ENCODE measurements at regions not wholly inside any gene's neighbourhood (a gene's known extent, or its start where the extent isn't known, plus 50 kb on each side); places are given as distances from the start of the nearest gene placed in this dataset.

DNA sequence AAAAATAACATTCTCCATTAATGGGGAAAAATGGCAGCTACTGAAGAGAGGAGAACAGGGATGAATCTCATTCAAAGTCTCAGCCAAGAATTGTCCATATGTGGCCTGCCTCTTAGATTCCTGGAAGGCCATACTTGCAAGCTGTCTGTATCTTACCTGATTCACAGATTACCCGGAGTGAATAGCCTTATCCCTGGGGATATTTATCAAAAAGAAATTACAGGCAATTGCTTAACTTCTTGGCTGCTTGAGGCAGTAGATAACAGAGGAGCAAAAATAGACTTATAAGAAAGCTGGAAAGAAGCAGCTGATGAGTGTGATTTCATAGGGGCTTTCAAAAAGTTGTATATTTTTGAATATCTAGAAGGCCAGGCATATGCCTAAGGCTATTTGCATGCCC is 68.8 kb upstream of the PPP1R2C start:
- no peaks in the 10 kb centered on the region for H3K4me1 Mint-ChIP-seq (ENCODE audit: unreplicated experiment)
- no peaks in the 10 kb centered on the region for H3K36me3 Mint-ChIP-seq (ENCODE audit: unreplicated experiment)
- H3K27me3 Mint-ChIP-seq (ENCODE audit: unreplicated experiment) = no peaks in the 10 kb centered on the region
- H3K4me3 Mint-ChIP-seq (ENCODE audit: unreplicated experiment) = no peak overlapping the region
- DNase-seq (ENCODE audit: extremely low spot score, unreplicated experiment) = no peak
- no peak overlapping the region for H3K27ac Mint-ChIP-seq (ENCODE audit: unreplicated experiment)
- TF ChIP-seq, protein P1, sequence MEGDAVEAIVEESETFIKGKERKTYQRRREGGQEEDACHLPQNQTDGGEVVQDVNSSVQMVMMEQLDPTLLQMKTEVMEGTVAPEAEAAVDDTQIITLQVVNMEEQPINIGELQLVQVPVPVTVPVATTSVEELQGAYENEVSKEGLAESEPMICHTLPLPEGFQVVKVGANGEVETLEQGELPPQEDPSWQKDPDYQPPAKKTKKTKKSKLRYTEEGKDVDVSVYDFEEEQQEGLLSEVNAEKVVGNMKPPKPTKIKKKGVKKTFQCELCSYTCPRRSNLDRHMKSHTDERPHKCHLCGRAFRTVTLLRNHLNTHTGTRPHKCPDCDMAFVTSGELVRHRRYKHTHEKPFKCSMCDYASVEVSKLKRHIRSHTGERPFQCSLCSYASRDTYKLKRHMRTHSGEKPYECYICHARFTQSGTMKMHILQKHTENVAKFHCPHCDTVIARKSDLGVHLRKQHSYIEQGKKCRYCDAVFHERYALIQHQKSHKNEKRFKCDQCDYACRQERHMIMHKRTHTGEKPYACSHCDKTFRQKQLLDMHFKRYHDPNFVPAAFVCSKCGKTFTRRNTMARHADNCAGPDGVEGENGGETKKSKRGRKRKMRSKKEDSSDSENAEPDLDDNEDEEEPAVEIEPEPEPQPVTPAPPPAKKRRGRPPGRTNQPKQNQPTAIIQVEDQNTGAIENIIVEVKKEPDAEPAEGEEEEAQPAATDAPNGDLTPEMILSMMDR (IDR thresholded peaks at IDR 0.05) = no peak
- peaks cover 35% of the 10 kb centered on the region for H3K9me3 Mint-ChIP-seq (ENCODE audit: unreplicated experiment)

DNA sequence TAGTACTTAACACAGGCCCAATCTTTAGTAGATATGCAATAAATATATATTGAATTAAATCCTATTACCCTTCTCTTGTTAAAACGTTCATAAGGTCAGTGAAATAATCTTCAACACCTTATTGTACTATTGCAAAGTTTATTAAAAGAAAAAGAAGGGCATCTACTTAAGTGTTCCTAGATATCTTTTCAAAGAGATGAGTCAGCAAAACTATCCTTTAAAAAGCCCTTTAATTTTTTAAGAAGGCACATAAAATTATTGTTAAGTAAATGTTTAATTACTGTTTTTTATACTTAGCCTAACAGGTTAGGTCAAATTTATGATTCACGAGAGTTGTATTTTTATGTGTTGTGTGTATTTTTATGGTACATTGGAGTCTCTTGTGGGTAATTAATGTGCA is 77.3 kb upstream of the PPP1R2C start:
- DNase-seq (ENCODE audit: extremely low spot score, unreplicated experiment) = no peak
- Mint-ChIP-seq H3K27ac (ENCODE audit: unreplicated experiment) (no peak overlapping the region), H3K27me3 (ENCODE audit: unreplicated experiment) (no peaks in the 10 kb centered on the region)

DNA sequence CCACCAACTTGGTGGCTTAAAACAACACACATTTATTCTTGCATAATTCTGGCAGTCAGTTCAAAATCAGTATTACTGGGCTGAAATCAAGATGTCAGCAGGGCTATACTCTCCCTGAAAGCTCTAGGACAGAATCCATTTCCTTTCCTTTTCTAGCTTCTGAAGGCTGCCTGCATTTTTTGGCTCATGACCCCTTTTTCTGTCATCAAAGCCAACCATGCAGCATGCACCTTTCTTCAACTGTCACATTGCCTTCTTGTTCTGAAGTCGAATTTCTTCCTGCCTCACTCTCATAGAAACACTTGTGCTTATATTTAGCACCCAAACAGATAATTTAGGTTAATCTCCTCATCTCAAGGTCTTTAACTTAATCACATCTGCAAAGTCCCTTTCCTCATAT is 79.8 kb upstream of the PPP1R2C start:
- H3K9me3 Mint-ChIP-seq (ENCODE audit: unreplicated experiment) = peaks cover 14% of the 10 kb centered on the region
- H3K36me3 Mint-ChIP-seq (ENCODE audit: unreplicated experiment) = no peaks in the 10 kb centered on the region
- H3K27ac Mint-ChIP-seq (ENCODE audit: unreplicated experiment) = no peak overlapping the region
- TF ChIP-seq, protein P1 (IDR thresholded peaks at IDR 0.05) = no peak
- DNase-seq (ENCODE audit: extremely low spot score, unreplicated experiment) = no peak
- no peaks in the 10 kb centered on the region for H3K4me1 Mint-ChIP-seq (ENCODE audit: unreplicated experiment)
- no peak overlapping the region for H3K4me3 Mint-ChIP-seq (ENCODE audit: unreplicated experiment)
- H3K27me3 Mint-ChIP-seq (ENCODE audit: unreplicated experiment) = no peaks in the 10 kb centered on the region

More for the DNA sequence above, 77.3 kb upstream of the PPP1R2C start:
- H3K4me3 Mint-ChIP-seq (ENCODE audit: unreplicated experiment) = no peak overlapping the region
- no peaks in the 10 kb centered on the region for H3K4me1 Mint-ChIP-seq (ENCODE audit: unreplicated experiment)
- H3K9me3 Mint-ChIP-seq (ENCODE audit: unreplicated experiment) = peaks cover 28% of the 10 kb centered on the region
- TF ChIP-seq, protein P1 (IDR thresholded peaks at IDR 0.05) = no peak
- H3K36me3 Mint-ChIP-seq (ENCODE audit: unreplicated experiment) = no peaks in the 10 kb centered on the region

DNA sequence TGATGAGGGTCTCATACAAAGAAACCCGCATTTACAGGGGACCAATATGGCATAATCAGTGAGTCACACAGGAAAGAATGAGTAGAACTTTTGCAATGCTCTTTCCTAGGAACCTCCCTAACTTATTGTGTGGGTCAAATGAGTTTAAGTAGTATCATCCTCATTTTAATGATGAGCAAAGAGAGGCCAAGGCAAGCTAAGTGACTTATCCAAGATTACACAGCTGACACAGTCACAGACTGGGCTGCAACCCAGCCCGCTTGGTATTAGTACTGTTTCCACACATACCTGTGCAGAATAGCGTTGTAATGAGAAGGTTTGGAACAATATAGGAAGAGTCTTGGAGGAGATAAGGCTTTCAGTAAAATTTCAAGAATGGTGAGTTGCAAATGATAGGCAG is 91.0 kb upstream of the PPP1R2C start:
- no peak overlapping the region for H3K27ac Mint-ChIP-seq (ENCODE audit: unreplicated experiment)
- TF ChIP-seq, protein P1 (IDR thresholded peaks at IDR 0.05) = no peak
- H3K27me3 Mint-ChIP-seq (ENCODE audit: unreplicated experiment) = no peaks in the 10 kb centered on the region
- DNase-seq (ENCODE audit: extremely low spot score, unreplicated experiment) = no peak
- H3K9me3 Mint-ChIP-seq (ENCODE audit: unreplicated experiment) = peaks cover 16% of the 10 kb centered on the region
- no peaks in the 10 kb centered on the region for H3K4me1 Mint-ChIP-seq (ENCODE audit: unreplicated experiment)
- no peak overlapping the region for H3K4me3 Mint-ChIP-seq (ENCODE audit: unreplicated experiment)
- no peaks in the 10 kb centered on the region for H3K36me3 Mint-ChIP-seq (ENCODE audit: unreplicated experiment)

DNA sequence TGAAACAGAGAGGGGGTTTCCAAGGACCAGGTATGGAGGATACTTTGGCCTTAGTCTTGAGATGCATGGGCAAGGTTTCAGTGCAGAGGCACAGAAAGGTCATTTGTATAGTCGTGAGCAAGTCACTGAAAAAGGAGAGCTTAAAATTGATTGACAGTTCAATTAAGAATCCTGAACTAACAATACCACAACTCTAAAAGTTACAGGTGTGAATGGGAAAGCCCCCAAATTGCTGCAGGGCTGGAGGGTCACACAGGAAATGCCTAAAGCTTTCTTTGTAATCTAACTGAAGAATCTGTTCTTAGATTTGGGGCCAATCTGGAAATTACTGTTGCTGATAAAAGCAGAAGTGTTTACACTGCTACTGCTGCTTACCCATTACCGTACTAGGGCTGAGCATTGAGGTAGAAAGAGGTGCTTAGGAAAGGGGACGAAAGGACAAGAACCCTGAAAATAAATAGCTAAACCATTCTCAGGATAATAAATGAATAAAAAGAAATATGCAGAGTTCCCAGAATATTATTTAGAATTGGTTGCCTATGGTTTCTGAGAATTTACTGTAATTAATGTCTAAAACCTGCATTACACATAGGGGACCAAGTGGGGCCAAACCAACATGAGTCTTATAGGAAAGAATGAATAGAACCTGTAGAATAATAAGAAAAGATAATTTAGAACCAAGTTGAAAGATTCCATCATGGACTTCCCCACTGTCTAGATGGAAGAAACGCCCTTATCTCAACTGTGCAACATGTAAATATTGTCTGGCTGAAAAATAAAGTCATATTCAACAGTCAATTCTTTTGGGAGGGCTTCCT is 91.9 kb upstream of the PPP1R2C start:
- DNase-seq (ENCODE audit: extremely low spot score, unreplicated experiment) = no peak
- TF ChIP-seq, protein P1 (IDR thresholded peaks at IDR 0.05) = no peak
- no peaks in the 10 kb centered on the region for H3K36me3 Mint-ChIP-seq (ENCODE audit: unreplicated experiment)

More for the DNA sequence above, 91.9 kb upstream of the PPP1R2C start:
- H3K4me1 Mint-ChIP-seq (ENCODE audit: unreplicated experiment) = no peaks in the 10 kb centered on the region
- no peaks in the 10 kb centered on the region for H3K27me3 Mint-ChIP-seq (ENCODE audit: unreplicated experiment)
- H3K27ac Mint-ChIP-seq (ENCODE audit: unreplicated experiment) = no peak overlapping the region
- H3K4me3 Mint-ChIP-seq (ENCODE audit: unreplicated experiment) = no peak overlapping the region
- peaks cover 16% of the 10 kb centered on the region for H3K9me3 Mint-ChIP-seq (ENCODE audit: unreplicated experiment)
